ENCODE measurements at regions not wholly inside any gene's neighbourhood (a gene's known extent, or its start where the extent isn't known, plus 50 kb on each side); places are given as distances from the start of the nearest gene placed in this dataset.
A peak's percentile ranks its signal among the peaks of the same experiment; 100 is the strongest.

- Histone ChIP-seq H3K9me3 (ENCODE audit: control insufficient read depth in 2 of 2, insufficient read depth in 1 of 2, low read depth in 1 of 2, low read length in 1 of 2) (no peaks in the 10 kb centered on the region), H3K4me1 (ENCODE audit: control insufficient read depth in 3 of 3, insufficient read depth in 2 of 3, low read depth in 1 of 3, low read length in 2 of 3) (no peaks in the 10 kb centered on the region), H3K27me3 (ENCODE audit: control insufficient read depth in 3 of 3, insufficient read depth in 3 of 3, low read length in 3 of 3) (no peaks in the 10 kb centered on the region), H3K4me3 (ENCODE audit: low read depth in 1 of 3, low read length in 3 of 3) (no peak overlapping the region), H3K36me3 (ENCODE audit: control insufficient read depth in 3 of 3, insufficient read depth in 2 of 3, low read depth in 1 of 3, low read length in 3 of 3) (no peaks in the 10 kb centered on the region), H3K27ac (ENCODE audit: low read depth in 1 of 3, low read length in 2 of 3) (no peak overlapping the region)
- FAIRE-seq (no peak), DNase-seq (no peak)
- WGBS, 3 donors, result 62 to 70% (median 68%) methylated on average over 20 of the region's 20 CpGs
Measured at GRCh38 chr7:35331730-35332678, 78.1 kb upstream of the TBX20 start.

GRCh38 chr7:35329026-35329425, 75.1 kb upstream of the TBX20 start:
- Histone ChIP-seq H3K27me3 (ENCODE audit: control insufficient read depth in 3 of 3, insufficient read depth in 3 of 3, low read length in 3 of 3) (no peaks in the 10 kb centered on the region), H3K4me3 (ENCODE audit: low read depth in 1 of 3, low read length in 3 of 3) (no peak overlapping the region), H3K4me1 (ENCODE audit: control insufficient read depth in 3 of 3, insufficient read depth in 2 of 3, low read depth in 1 of 3, low read length in 2 of 3) (no peaks in the 10 kb centered on the region), H3K9me3 (ENCODE audit: control insufficient read depth in 2 of 2, insufficient read depth in 1 of 2, low read depth in 1 of 2, low read length in 1 of 2) (no peaks in the 10 kb centered on the region), H3K36me3 (ENCODE audit: control insufficient read depth in 3 of 3, insufficient read depth in 2 of 3, low read depth in 1 of 3, low read length in 3 of 3) (no peaks in the 10 kb centered on the region), H3K27ac (ENCODE audit: low read depth in 1 of 3, low read length in 2 of 3) (no peak overlapping the region)
- no peak for DNase-seq
- WGBS, 3 donors, result 21 to 49% (median 23%) methylated on average over 1 of the region's 1 CpG
- FAIRE-seq, result no peak

- H3K4me3 ChIP-seq (ENCODE audit: low read depth in 1 of 3, low read length in 3 of 3), result no peak overlapping the region
- no peaks in the 10 kb centered on the region for H3K4me1 ChIP-seq (ENCODE audit: control insufficient read depth in 3 of 3, insufficient read depth in 2 of 3, low read depth in 1 of 3, low read length in 2 of 3)
- no peak for FAIRE-seq
- H3K27me3 ChIP-seq (ENCODE audit: control insufficient read depth in 3 of 3, insufficient read depth in 3 of 3, low read length in 3 of 3), result no peaks in the 10 kb centered on the region
- no peak overlapping the region for H3K27ac ChIP-seq (ENCODE audit: low read depth in 1 of 3, low read length in 2 of 3)
- no peak for DNase-seq
- H3K9me3 ChIP-seq (ENCODE audit: control insufficient read depth in 2 of 2, insufficient read depth in 1 of 2, low read depth in 1 of 2, low read length in 1 of 2), result no peaks in the 10 kb centered on the region
- WGBS, 3 donors, result 50 to 71% (median 55%) methylated on average over 4 of the region's 4 CpGs
- no peaks in the 10 kb centered on the region for H3K36me3 ChIP-seq (ENCODE audit: control insufficient read depth in 3 of 3, insufficient read depth in 2 of 3, low read depth in 1 of 3, low read length in 3 of 3)
Measured at GRCh38 chr7:35319606-35320005, 65.7 kb upstream of the TBX20 start.

- no peaks in the 10 kb centered on the region for H3K27me3 ChIP-seq (ENCODE audit: control insufficient read depth in 3 of 3, insufficient read depth in 3 of 3, low read length in 3 of 3)
- no peaks in the 10 kb centered on the region for H3K36me3 ChIP-seq (ENCODE audit: control insufficient read depth in 3 of 3, insufficient read depth in 2 of 3, low read depth in 1 of 3, low read length in 3 of 3)
- WGBS, 3 donors, result 81 to 98% (median 85%) methylated on average over 1 of the region's 1 CpG
- H3K4me1 ChIP-seq (ENCODE audit: control insufficient read depth in 3 of 3, insufficient read depth in 2 of 3, low read depth in 1 of 3, low read length in 2 of 3), result no peaks in the 10 kb centered on the region
- H3K4me3 ChIP-seq (ENCODE audit: low read depth in 1 of 3, low read length in 3 of 3), result no peak overlapping the region
- H3K27ac ChIP-seq (ENCODE audit: low read depth in 1 of 3, low read length in 2 of 3), result no peak overlapping the region
- FAIRE-seq, result no peak
- H3K9me3 ChIP-seq (ENCODE audit: control insufficient read depth in 2 of 2, insufficient read depth in 1 of 2, low read depth in 1 of 2, low read length in 1 of 2), result no peaks in the 10 kb centered on the region
- no peak for DNase-seq
Measured at GRCh38 chr7:35316549-35316948, 62.6 kb upstream of the TBX20 start.

GRCh38 chr7:35315517-35315916, 61.6 kb upstream of the TBX20 start:
- no peak overlapping the region for H3K4me3 ChIP-seq (ENCODE audit: low read depth in 1 of 3, low read length in 3 of 3)
- H3K9me3 ChIP-seq (ENCODE audit: control insufficient read depth in 2 of 2, insufficient read depth in 1 of 2, low read depth in 1 of 2, low read length in 1 of 2), result no peaks in the 10 kb centered on the region
- no peaks in the 10 kb centered on the region for H3K4me1 ChIP-seq (ENCODE audit: control insufficient read depth in 3 of 3, insufficient read depth in 2 of 3, low read depth in 1 of 3, low read length in 2 of 3)
- H3K27ac ChIP-seq (ENCODE audit: low read depth in 1 of 3, low read length in 2 of 3), result no peak overlapping the region
- FAIRE-seq, result no peak
- no peaks in the 10 kb centered on the region for H3K27me3 ChIP-seq (ENCODE audit: control insufficient read depth in 3 of 3, insufficient read depth in 3 of 3, low read length in 3 of 3)
- 75 to 85% (median 84%) methylated on average over 2 of the region's 2 CpGs for WGBS, 3 donors
- DNase-seq, result no peak
- H3K36me3 ChIP-seq (ENCODE audit: control insufficient read depth in 3 of 3, insufficient read depth in 2 of 3, low read depth in 1 of 3, low read length in 3 of 3), result no peaks in the 10 kb centered on the region

GRCh38 chr7:35314354-35314753, 60.5 kb upstream of the TBX20 start:
- 47 to 82% (median 60%) methylated on average over 2 of the region's 2 CpGs for WGBS, 3 donors

DNA sequence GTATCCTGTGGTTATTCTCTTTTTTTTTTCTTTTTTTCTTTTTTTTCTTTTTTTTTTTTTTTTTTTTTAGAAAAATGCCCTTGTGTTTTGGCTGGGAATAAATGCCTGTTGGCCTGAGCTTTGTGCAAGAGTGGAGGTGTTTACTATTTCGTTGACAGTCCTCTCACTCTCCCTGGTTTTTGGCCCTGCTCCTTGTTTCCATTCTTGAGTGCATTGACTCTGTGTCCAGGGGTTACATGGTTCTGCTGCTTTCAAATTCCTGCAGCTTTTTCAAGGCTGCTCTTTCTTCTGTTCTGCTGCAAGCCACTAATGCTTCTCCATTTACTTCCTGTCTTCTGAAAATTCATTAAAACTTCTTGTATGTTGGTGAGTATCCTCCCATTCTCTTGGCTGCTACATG, 59.7 kb upstream of the TBX20 start:
- Histone ChIP-seq H3K9me3 (ENCODE audit: control insufficient read depth in 2 of 2, insufficient read depth in 1 of 2, low read depth in 1 of 2, low read length in 1 of 2) (no peaks in the 10 kb centered on the region), H3K4me3 (ENCODE audit: low read depth in 1 of 3, low read length in 3 of 3) (no peak overlapping the region), H3K36me3 (ENCODE audit: control insufficient read depth in 3 of 3, insufficient read depth in 2 of 3, low read depth in 1 of 3, low read length in 3 of 3) (no peaks in the 10 kb centered on the region), H3K4me1 (ENCODE audit: control insufficient read depth in 3 of 3, insufficient read depth in 2 of 3, low read depth in 1 of 3, low read length in 2 of 3) (no peaks in the 10 kb centered on the region), H3K27ac (ENCODE audit: low read depth in 1 of 3, low read length in 2 of 3) (no peak overlapping the region), H3K27me3 (ENCODE audit: control insufficient read depth in 3 of 3, insufficient read depth in 3 of 3, low read length in 3 of 3) (no peaks in the 10 kb centered on the region)
- peak in 1 of 2 donors; percentile 16 for DNase-seq
- FAIRE-seq, result no peak
- 36 to 47% (median 43%) methylated on average over 1 of the region's 1 CpG for WGBS, 3 donors

More at GRCh38 chr7:35314354-35314753, 60.5 kb upstream of the TBX20 start:
- H3K27me3 ChIP-seq (ENCODE audit: control insufficient read depth in 3 of 3, insufficient read depth in 3 of 3, low read length in 3 of 3), result no peaks in the 10 kb centered on the region
- no peak overlapping the region for H3K4me3 ChIP-seq (ENCODE audit: low read depth in 1 of 3, low read length in 3 of 3)
- no peaks in the 10 kb centered on the region for H3K36me3 ChIP-seq (ENCODE audit: control insufficient read depth in 3 of 3, insufficient read depth in 2 of 3, low read depth in 1 of 3, low read length in 3 of 3)
- FAIRE-seq (no peak), DNase-seq (no peak)
- no peaks in the 10 kb centered on the region for H3K9me3 ChIP-seq (ENCODE audit: control insufficient read depth in 2 of 2, insufficient read depth in 1 of 2, low read depth in 1 of 2, low read length in 1 of 2)
- H3K4me1 ChIP-seq (ENCODE audit: control insufficient read depth in 3 of 3, insufficient read depth in 2 of 3, low read depth in 1 of 3, low read length in 2 of 3), result no peaks in the 10 kb centered on the region
- no peak overlapping the region for H3K27ac ChIP-seq (ENCODE audit: low read depth in 1 of 3, low read length in 2 of 3)
